Umbilical cord (tissue), 1 donor: ENCODE measurements at regions not wholly inside any gene's neighbourhood (a gene's known extent, or its start where the extent isn't known, plus 50 kb on each side); places are given as distances from the start of the nearest gene placed in this dataset.

ENCODE experiments used
- DNase-seq: peaks from one replicate; pipeline ENCODE4 v3.0.0-alpha.2; 2015; ENCODE audit warnings: low spot score

DNA sequence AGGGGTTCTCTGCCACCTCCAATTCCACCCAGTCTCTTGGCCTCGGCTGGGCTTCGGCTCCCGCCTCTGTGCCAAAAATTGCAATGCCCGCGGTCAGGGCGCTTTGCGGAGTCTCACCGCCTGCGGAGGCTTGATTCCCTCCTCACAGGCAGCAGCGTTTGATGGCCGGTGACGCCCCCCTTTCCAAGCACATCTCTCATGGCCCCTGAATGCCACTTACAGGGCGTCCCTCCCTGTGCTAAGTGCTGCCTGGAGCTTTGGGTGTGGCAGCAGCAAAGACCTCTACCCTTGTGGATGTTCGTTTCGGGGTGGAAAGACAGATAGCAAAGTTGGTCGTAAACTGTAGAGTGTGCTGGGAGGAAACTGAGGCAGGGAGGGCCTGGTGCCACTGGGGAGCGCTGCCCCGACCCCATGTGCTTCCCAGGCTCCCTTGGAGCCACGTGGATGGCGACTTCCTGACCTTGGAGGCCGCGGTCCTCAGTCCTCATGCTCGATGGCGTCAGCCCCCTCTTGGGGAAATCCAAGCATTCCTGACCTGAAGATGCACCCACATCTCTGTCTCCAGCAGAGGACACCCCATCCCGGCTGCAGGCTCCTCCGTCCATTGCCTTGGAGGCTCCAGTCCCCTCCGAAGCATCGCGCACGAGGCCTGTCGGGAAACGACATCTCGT is 249.2 kb upstream of the IRX4 start:
- DNase-seq = no peak

DNA sequence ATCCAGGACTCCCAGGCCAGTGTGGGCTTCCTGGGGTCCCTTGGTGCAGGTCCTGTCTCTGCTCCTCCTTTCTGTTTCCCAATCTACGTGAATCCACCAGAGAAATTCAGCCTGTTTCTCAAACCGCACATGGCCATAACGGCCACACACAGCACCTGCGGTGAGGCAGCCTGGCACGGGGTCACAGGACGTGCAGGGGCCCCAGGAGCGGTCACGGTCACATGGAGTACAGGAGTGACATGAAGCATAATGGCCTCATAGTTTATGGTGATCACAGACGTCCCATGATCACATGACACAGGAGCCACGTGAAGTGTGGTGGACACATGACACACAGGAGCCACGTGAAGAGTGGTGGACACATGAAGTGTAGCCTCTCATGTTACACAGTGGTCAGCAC is 248.5 kb upstream of the IRX4 start:
- no peak for DNase-seq

DNA sequence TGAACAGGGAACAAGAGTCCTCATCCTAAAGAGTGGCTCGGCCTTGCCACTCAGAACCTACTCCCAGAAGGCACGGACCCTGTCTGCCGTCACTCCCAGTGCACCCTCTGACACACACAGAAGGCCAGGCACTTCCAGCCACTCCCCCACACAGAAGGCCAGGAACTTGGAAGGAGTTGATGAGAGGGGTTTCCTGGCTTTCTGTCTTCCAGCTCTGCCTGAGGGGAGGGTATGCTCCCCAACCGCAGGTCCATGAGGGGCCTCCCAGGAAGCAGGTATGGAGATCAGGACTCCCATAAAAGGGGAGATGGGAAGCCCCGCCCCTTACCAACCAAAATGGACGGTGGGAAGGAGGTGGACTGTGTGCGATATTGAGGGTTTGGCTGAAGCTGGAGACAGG is 247.6 kb upstream of the IRX4 start:
- no peak for DNase-seq

DNA sequence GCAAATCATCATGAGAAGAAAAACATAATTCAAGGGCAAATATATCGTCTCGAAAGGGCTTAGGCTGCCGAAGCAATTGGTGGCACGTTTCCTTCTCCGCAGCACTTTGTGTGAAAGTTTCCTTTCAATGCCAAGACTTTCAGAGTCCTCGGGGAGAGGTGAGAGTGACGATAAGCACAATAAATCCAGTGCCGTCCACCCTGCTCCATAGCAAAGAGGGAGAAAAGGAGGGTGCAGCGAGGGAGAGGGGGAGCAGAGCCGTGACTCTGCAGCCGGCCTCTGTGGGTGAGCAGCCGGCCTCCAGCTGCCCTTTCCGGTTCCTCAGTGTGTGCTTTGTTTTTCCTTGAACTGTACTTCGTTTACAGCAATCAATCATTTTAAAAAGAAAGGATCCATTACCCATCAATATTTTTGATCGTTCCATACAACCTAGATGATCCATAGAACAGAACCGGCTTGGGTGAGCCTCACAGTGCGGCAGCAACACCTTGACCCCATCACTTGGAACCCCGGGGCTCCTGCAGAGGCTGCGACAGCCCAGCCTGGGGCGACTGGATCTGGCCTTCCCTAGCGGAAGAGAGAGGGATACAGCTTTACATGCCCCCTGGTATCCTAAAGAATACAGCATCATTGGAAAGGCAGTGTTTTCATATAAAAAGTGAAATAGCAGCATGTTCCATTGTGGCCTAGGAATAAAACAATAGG is 247.0 kb upstream of the IRX4 start:
- DNase-seq = no peak

DNA sequence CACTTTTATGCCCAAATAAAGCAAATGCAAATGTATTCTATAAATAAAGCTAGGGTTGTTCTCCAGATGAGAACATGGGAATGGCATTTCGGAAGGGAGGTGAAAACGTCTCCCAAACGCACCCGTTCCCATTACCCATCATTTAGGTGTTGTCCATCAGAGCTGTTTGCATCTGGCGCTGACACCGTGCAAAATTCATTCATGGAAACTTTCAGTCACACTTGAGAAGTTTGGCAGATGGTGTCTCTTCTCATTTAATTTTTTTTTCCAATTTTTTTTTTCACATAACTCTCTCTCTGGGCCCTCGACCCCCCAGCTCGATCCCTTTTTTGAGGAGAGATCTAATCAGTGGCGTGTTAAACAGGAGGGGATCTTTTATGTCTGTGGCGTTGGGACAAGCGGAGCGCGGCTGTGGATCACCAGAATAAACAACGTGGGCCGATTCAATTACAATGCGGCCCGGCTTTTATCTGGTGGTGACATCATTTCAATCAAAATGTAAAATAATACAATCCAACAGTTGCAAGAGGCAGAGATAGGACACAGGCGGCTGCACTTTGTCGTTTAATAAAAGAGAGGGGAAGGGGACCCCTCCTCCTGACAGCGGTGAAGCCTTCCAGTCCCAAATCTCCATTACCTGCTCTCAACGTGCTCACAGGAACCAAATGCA is 246.1 kb upstream of the IRX4 start:
- DNase-seq = no peak

DNA sequence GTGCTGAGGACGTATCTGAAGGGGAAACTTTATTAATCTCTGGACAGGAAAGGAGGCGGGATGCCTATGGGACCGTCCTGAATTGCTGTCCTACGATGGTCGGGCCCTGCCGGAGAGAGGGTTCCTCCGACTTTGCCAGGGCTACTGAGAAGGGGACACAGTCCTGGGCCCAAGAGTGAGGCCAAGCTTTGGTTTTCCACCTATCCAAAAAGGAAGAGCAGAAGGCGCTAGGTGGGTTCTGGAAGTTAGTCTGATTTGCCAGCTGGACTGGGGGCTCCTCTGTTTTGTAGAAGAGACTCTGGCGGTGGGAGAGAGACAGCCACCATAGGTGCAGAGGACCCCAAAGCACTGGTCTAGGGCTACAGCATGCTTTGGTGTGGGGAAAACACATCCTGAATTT is 243.8 kb upstream of the IRX4 start:
- DNase-seq = no peak

DNA sequence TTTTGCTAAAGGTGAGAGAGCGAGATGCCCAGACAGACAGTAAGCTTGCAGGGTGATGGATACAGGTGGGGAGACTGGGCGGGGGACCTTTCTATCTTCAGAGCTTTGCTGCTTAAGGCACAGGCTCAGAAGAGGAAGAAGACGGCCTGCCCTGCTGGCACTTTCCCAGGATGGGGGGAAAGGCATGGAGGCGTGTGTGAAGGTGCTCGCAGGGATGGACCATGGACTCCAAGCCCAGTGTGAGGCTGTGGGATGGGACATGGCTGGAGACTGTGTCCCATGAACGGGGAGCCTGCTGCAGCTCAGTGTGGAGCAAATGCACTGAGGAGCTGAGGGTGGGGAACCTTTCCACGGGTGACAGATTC is 243.2 kb upstream of the IRX4 start:
- DNase-seq = no peak

DNA sequence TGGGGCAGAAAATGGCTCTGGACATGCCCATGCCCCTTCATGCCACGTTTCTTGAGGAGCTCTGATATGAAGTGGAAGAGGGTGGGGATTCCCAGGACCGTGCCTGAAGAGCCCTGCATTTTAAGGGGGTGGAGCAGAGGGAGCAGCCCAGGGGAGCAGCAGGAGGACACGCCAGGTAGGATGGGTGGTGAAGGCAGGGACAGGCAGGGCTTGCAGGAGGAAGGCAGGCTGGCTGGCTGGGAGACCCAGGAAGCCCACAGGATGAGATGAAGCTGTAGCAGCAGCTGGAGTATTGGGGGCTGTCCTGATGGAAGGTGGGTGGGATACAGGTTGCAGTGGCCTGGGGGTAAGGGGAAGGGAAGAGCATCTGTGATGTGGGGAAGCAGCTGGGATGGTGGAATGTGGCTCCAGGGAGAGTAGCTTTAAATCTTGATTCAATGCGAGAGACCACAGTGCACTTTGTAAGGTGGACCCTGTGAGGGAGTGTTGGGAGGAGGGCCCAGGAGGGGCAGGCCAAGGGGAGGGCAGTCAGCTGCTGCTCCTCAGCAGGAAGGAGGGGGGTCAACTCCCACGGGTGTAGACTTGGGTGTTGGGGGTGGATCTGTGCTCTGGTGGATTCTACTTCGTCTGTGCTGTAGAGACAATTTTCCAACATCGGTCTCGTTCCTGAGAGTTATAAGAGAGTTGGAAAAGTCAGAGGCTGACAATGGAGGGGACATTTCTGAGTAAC is 242.6 kb upstream of the IRX4 start:
- no peak for DNase-seq

DNA sequence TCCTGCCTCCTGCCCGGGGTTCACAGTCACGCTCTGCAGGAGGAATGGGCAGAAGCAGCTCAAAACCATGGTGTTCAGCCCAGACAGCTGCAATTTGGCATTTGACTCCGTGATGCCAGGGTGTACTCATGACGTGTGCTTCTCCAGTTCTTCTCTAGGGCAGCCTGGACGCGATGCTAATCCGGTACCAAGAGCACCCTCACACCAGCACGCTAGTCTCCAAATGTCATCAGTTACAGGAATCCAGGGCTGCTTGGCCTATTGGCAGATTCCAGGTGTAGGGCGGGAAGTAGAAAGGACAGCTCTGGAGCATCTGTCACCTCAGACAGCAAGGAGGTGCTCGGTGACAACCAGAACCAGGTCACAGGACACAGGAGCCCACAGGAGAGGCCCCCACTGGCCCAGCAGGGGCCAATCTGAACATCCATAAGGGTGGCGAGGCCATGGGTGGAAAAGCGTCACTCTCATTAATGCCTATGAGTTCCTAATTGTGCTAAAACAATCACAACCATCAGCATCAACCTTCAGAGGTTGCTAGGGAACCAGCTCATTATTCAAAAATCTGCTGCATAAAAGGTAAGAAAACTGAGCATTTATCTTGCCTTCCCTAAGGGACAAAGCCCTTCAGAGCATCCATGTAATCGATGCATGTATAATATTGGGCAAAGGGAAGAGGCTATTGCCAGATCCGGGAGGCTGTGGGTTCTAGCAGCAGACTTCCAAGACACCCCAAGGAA is 241.9 kb upstream of the IRX4 start:
- DNase-seq = no peak

DNA sequence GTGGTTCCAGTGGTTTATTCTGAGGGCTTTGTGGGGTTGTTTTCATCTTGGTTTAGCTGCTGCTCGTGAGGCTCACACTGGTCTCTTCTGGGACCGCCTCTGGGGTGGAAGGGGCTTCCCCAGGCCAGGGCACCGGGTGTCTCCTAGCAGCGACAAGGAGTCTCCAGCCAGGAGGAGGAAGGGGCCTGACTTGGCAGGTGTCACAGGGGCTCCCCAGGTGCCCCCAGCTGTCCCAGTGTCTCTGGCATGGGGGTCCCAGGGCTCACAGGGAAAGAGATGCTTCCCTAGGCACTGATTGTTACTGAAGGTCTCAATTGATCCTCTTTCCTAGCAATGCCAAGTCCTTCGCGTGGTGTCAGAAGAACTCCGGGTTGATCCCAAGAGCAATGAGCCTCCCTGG is 241.1 kb upstream of the IRX4 start:
- no peak for DNase-seq

DNA sequence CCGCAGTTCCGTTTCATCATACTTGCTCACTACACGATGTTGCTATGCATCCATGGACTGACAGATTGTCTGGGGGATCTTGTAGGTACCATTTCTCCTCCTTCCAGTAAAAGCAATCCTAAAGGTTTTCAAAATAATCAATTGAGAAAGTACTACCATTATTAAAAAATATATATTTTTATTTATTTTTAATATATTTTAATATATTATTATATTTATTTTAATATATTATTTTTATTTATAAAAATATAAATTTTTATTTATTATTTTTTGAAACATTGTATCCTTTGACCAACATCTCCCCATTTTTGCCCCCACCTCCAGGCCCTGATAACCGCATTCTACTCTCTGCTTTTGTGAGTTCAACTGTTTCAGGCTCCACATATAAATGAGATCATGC is 237.6 kb upstream of the IRX4 start:
- DNase-seq = no peak

DNA sequence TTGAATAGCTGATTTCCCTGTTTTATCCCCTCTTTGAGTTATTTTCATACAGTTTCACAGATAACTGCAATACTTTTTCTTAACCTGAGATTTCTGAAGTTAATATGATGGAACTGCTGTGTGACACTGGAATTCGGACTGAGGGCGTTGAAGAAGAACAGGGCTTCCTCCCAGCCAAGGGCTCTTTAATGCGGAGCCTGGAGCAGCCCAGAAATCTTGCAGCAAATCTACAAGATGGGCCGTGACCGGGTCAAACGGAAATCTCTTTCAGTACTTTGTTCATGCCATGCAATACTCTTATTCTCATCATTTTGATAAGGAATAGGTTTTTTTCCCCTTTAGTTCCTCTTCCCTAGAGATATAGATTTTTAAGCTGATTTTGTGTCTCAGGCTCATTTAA is 236.8 kb upstream of the IRX4 start:
- peak; percentile 76 for DNase-seq

DNA sequence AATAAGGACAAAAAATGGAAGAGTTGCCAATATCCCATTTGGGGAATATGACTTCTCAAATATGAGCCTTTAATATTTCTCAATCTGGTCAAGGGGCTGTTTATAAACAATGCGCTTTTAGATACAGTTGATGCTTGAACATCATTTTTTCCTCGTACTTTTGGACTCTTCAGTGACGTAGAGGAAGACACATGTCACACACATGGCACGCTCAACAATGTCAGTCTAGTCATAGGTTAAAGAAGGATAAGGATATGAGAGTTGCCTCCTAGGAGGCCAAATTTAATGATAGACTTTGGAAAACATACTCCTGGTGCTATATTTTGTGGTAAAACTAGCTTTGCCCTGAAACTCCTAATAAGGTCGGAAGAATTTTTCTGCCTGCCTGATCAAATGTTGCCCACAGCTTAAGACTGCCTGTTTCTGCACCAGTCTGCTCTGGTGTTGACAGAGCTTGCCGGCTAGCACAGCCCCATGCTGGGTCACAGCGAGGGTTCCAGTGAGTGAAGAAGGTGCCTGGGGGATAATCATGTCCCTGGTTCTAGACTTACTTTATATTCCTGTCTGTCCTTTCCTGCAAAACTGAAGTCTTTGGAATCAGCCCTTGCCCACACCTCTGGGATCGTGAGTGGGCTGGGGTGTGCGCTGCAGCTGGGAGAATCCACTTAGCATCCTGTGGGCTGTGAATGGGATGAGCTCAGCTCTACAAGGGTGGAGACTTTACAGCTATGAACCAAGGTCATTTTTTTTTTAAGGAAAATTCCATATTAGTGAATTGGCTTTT is 230.8 kb upstream of the IRX4 start:
- no peak for DNase-seq

DNA sequence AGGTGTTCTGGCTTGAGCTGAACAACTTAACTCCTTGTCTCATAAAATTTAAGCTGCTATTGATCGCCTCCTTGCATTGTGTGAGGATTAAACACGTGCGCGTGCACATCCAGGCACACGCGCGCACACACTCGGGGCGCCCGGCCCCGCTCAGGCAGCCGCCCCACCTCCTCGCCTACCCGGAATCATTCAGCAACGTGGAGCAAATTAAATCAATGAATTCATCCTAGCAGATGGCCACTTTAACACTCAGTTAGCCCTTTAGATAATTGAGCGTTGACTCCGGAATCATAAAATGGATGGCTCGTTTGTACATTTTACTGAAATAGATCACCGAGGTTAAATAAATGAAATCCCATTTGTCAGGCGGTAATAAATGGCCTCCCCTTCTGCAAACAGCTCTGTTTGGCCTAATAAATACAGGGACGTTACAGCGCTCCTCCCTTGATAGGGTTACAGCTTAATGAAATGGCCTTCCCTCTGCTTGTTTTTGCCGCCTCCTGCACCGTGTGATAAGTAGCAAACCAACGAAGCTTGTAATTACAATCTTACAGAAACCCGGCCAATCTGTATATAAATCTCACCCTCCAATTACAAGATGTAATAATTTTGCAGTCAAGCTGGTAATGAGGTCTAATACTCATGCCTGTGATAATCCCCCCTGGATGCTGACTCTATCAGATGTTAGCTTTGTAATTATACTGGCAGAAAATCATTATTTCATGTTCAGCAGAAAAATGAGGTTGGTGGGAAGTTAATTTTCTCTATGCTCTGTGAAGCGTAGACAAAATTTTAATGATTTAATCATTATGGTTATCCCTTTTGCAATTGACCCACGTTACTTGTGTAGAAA is 229.7 kb upstream of the IRX4 start:
- no peak for DNase-seq

DNA sequence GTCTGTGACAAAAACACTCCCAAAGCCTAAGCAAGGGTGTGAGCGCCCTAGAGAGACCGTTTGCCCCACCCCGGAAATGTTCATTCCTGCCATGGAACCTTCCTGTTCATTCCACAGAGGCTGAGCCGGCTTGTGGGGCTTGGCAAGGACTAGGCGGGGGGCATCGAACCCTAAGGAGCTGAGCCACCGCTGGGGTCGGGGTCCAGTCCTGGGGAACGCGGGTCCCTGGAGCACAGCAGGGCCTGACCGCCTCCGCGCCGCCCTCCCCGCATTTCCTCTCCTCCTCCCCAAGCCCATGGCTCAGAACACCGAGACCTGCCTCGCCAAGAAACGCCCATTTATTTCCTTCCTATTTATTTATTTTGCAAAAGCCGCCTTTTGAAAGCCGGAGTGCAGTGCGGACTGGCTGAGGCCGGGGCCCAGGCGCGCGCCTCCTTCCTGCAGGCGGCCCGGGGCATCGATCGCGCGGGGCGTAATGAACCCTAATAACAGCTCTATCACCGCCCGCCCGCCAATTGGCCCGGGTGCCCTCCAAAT is 228.9 kb upstream of the IRX4 start:
- no peak for DNase-seq

DNA sequence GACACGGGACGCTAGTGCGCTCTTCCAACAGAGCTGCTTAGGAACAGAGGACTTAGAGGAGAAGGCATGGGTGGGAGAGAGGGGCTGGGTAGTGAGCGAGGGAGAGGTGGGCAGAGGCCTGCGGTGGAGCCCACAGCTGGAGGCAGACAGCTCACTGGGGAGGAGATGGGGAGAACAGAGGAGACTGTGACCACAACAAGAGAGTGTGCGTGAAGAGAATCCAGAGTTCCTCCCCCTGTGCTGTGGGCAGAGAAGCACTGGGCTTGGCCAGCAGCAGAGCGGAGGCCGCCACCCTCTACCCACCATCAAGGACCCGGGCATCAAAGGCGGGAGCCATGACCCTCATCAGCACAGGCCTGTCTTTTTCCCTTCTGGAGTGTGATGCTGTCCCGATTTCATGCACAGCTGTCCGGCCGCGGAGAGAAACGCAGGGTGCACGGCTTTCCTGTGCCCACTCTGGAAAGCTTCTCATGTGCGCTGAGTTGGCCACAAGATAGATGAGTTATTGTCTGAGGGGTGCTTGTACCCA is 228.3 kb upstream of the IRX4 start:
- DNase-seq = no peak

DNA sequence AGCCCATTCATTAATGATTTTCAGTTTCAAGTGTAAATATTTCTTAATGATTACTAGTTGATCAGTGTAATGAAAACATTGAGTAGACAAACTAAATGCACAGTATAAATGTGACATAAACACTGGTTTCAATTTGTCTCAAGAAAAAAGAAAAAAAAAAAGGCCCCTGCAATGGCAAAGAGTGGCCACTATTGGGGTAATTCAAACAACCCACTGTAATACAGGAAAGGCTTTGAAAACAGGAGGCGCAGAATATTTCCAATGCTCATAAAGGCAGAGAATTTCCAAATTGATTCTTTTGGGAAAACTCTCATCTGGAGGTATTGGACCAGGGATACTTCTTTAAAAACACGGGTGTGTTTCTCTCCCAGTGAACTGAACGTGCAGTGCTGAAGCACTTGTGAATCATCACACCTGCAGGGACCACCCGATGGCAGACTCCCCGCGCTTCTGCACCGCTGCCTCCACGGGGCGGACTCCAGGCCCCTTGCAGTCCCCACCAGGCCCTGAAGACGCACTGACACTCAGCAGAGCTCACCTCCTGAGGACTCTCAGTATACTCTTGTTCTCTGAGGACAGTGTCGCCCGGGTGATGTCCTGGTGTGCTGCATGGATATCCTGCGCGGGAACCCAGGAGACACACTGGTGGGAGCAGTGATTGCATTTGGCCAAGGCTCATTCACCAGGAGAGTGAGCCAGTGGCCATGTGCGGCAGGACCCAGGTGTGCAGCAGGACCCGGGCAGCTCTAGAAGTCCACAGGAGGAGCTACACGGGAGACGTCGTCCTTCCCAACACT is 227.6 kb upstream of the IRX4 start:
- DNase-seq = no peak

DNA sequence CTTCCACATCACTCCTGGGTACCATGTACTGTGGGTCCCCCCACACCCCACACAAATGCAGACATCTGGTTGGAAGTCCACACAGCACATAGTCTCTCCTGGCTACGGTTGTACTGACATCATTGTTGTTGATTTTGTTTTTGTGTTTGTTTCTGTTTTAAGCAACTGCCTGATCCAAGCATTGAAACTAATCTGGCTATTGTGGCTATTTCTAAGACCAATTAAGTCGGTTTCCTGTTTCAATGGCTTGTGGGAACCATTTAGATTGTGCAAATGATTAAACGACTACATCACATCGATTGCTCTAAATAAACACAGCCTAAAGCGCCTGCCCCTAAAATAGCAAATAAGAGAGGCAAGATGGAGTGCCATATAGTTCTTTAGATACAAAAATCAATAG is 226.8 kb upstream of the IRX4 start:
- DNase-seq = no peak

DNA sequence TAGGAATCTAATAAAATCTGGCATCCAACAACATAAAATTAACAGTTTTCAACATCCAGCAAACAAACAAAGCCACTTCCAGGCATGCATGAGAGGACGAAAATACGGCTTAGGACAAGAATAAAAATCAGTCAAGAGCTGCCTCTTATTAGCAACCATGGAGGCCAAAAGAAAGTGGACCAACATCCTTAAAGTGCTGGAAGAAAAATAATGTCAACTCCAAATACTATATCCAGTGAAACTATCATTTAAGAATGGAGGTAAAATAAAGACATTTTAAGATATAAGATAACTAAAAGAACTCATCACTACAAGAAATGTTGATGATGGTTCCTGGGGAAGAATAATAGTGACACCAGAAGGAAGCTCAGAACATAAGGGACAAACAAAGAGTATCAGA is 224.0 kb upstream of the IRX4 start:
- DNase-seq = no peak
